Ovary (tissue), 7 donors: ENCODE measurements at regions not wholly inside any gene's neighbourhood (a gene's known extent, or its start where the extent isn't known, plus 50 kb on each side); places are given as distances from the start of the nearest gene placed in this dataset.

ENCODE experiments used
- DNase-seq, 5 donors: peaks; one replicate each; pipeline ENCODE4 v3.0.0-alpha.2; 2019 to 2020
- H3K27ac ChIP-seq, 2 donors: fragments of 200-600 bp; one replicate each; pipeline versions ENCODE4 v1.5.1 to v1.8.0; 2019 to 2022
- H3K27me3 ChIP-seq: fragments of 200-600 bp; one replicate; pipeline ENCODE4 v1.8.0; 2022
- H3K36me3 ChIP-seq: fragments of 200-600 bp; sonication (generic); one replicate; pipeline ENCODE4 v1.5.1; 2019
- H3K4me1 ChIP-seq: one replicate; pipeline ENCODE4 v1.8.1; 2013; ENCODE audit warnings: mild to moderate bottlenecking, moderate library complexity; ENCODE audit not compliant: insufficient read depth
- H3K4me3 ChIP-seq: fragments of 200-600 bp; sonication (generic); one replicate; pipeline ENCODE4 v1.5.1; 2017
- H3K9me3 ChIP-seq, 2 donors: fragments of 200-600 bp in 1 of 2; sonication (generic) in 1 of 2; one replicate each; pipeline versions ENCODE4 v1.5.1 to v1.8.1; 2013 to 2019; ENCODE audit warnings: mild to moderate bottlenecking in 1 of 2, moderate library complexity in 1 of 2
- EP300 ChIP-seq: sonication (generic); formaldehyde crosslinking; IDR thresholded peaks from one replicate; pipeline ENCODE4 v1.6.1; 2017; ENCODE audit warnings: antibody characterized with exemption
- POLR2A ChIP-seq: fragments of 450-650 bp; IDR thresholded peaks from one replicate; pipeline ENCODE4 v1.6.1; 2017; ENCODE audit warnings: antibody characterized with exemption, mild to moderate bottlenecking, moderate library complexity
- WGBS, 3 donors: extraction: QIAGEN DNeasy Blood & Tissue Kit in 1 of 3; methylation state at CpG; one replicate each; pipeline versions ENCODE4 v1.1.5 to v1.1.7; 2013 to 2017; 5-methylcytosine and 5-hydroxymethylcytosine counted together
- intact Hi-C, 4 donors: fragments of 100-400 bp; cut with DNase I; formaldehyde crosslinking; loops; one replicate each; pipeline versions ENCODE4 v1.11.0 to v1.15.1; 2022 to 2023
- TF ChIP-seq, protein P1 (sequence below), 3 donors: fragments of 450-650 bp in 2 of 3; fragments of 200-600 bp in 1 of 3; IDR thresholded peaks; one replicate each; pipeline versions ENCODE4 v1.5.1 to v1.8.0; 2016 to 2022; ENCODE audit warnings: antibody characterized with exemption in 3 of 3, mild to moderate bottlenecking in 1 of 3
- donor health status: DM: no; HTN: no; CAD: no; lungs with moderate emphysema.
- donor health status: DM: no; HTN: no; CAD: no.
- donor health status: Bipolar disorder and iron deficiency.
- donor health status: DM: no; HTN: no; CAD: no.
- donor health status: DM: yes; HTN: yes; CAD: no.

DNA sequence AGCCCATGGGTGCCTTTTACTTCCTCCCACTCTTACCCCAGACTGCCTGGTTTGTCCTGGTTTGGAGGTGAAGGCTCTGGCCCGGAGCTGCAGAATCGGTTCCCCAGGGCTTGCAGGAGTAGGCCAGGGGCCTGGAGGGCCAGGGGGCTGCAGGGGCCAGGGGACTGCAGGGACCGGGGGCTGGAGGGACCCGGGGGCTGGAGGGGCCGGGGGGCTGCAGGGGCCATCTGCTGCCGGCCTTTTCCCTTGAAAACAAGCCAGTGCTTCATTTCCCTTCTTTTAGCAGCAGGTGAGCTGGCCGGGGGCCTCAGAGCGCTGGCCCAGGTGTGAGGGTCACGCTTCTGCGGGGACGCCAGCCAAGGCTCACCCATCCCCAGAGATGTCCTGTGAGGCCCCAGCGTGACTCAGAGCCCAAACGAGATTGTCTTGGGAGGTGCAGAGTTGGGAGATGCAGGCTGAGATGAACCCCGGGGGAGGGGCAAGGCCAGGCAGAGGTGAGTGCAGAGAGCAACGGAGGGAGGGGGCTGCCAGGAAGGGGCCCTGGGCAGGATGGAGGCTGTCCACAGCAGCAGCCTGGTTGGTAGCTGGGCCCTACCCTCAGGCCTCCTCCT, 154.9 kb downstream of the KIF26A start:
- Histone ChIP-seq H3K9me3 (no peaks in the 10 kb centered on the region), H3K4me3 (no peak overlapping the region), H3K27ac (no peak overlapping the region), H3K27me3 (no peaks in the 10 kb centered on the region), H3K4me1 (peaks cover 12% of the 10 kb centered on the region), H3K36me3 (no peaks in the 10 kb centered on the region)
- TF ChIP-seq, protein P1, sequence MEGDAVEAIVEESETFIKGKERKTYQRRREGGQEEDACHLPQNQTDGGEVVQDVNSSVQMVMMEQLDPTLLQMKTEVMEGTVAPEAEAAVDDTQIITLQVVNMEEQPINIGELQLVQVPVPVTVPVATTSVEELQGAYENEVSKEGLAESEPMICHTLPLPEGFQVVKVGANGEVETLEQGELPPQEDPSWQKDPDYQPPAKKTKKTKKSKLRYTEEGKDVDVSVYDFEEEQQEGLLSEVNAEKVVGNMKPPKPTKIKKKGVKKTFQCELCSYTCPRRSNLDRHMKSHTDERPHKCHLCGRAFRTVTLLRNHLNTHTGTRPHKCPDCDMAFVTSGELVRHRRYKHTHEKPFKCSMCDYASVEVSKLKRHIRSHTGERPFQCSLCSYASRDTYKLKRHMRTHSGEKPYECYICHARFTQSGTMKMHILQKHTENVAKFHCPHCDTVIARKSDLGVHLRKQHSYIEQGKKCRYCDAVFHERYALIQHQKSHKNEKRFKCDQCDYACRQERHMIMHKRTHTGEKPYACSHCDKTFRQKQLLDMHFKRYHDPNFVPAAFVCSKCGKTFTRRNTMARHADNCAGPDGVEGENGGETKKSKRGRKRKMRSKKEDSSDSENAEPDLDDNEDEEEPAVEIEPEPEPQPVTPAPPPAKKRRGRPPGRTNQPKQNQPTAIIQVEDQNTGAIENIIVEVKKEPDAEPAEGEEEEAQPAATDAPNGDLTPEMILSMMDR (IDR thresholded peaks at IDR 0.05), result no peak
- TF ChIP-seq POLR2A (no peak), EP300 (no peak)
- peak; percentile 8 to 40 (median 28) for DNase-seq
- WGBS, 3 donors, result 36 to 47% (median 43%) methylated on average over 12 to 15 of the region's 15 CpGs
- intact Hi-C loops, result loop anchor here in 1 of 4 donors (10.0 kb wide), 1 partner anchor 69 kb away; no protein-coding TSS in a partner anchor

DNA sequence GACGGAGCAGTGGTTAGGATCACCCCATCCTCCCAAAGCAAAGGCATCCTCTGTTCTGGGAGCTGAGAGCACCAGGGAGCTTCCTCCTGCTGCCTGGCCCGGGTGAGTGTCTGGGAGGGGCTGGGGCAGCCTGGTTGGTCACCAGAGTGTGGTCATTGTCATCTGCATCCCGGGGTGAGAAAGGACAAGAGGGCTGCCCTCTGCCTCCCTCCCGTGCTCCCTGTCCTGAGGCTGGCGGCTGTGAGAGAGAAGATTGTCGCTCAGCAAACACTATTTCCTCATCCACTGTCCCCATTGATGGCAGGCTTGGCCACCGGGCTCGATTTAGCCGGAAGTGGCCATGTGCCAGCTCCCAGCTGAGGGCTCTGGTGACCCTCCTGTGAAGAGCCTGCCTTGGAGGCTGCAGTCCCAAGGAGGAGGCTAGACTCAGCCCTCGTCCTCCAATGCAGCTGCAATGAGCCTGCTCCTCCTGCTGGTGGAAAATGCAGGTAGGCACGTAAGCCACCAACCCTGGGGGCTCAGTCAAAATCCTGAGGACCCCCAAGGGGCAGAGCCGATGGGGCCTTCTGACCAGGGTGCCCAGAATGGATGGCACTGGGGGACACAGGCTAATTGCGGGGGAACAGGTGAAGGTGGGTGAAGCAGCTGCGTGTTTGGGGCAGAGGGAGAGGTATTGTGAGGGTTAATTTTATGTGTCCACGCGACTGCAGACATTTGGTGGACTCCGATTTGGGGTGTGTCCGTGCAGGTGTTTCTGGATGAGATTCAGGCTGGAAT, 155.7 kb downstream of the KIF26A start:
- Histone ChIP-seq H3K4me1 (peaks cover 12% of the 10 kb centered on the region), H3K9me3 (no peaks in the 10 kb centered on the region), H3K27ac (no peak overlapping the region), H3K27me3 (no peaks in the 10 kb centered on the region), H3K4me3 (no peak overlapping the region), H3K36me3 (no peaks in the 10 kb centered on the region)
- TF ChIP-seq, protein P1 (IDR thresholded peaks at IDR 0.05), result peak in 1 of 3 donors; percentile 17
- TF ChIP-seq EP300, result no peak
- no peak for TF ChIP-seq POLR2A
- WGBS, 3 donors, result 51 to 58% (median 53%) methylated on average over 18 of the region's 18 CpGs
- peak; percentile 16 to 42 (median 37) for DNase-seq
- intact Hi-C loops, result loop anchor here in 1 of 4 donors (10.0 kb wide), 1 partner anchor 69 kb away; no protein-coding TSS in a partner anchor

GRCh38 chr14:104294628-104294982, 156.2 kb downstream of the KIF26A start:
- 75 to 88% (median 79%) methylated on average over 11 of the region's 11 CpGs for WGBS, 3 donors
- H3K27me3 ChIP-seq, result no peaks in the 10 kb centered on the region

DNA sequence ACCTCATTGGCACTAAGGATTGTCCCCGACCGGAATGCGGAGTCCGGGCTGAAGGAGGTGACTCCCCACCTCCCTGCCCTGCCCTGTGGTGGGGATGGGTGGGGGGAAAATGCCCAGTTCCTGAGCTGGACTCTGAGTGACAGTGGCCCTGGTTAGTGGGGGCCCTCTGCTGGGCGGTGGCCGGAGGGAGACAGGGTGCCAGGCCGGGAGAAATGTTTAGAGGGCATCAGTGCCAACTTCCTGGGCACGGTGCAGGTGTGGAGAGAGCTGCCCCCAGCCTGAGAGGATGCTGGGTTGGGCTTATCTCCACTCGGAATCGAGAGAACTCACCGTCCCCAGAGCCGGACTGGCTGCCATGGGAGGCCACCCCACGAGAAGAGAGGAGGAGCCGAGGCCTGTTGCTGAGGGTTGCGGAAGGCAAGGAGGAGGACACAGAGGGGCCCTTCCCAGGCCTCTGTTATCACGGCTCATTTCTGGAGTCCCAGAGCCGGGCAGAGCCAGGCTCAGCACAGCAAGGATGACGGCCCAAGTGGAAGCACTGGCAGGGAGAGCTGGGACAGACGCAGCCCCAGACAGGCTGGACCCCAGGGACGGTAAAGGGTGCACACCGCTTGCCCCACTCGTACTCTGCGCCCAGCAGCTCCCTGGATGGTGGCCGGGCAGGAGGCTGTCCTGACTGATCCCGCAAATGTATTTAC, 156.7 kb downstream of the KIF26A start:
- Histone ChIP-seq H3K27me3 (no peaks in the 10 kb centered on the region), H3K4me3 (no peak overlapping the region), H3K4me1 (peaks cover 12% of the 10 kb centered on the region), H3K27ac (no peak overlapping the region), H3K36me3 (no peaks in the 10 kb centered on the region), H3K9me3 (no peaks in the 10 kb centered on the region)
- intact Hi-C loops, result loop anchor here in 1 of 4 donors (10.0 kb wide), 1 partner anchor 70 kb away; no protein-coding TSS in a partner anchor
- peak; percentile 11 to 38 (median 26) for DNase-seq
- TF ChIP-seq POLR2A (no peak), EP300 (no peak)
- TF ChIP-seq, protein P1 (IDR thresholded peaks at IDR 0.05), result no peak
- 73 to 87% (median 78%) methylated on average over 24 to 25 of the region's 25 CpGs for WGBS, 3 donors

More at GRCh38 chr14:104294628-104294982, 156.2 kb downstream of the KIF26A start:
- no peaks in the 10 kb centered on the region for H3K9me3 ChIP-seq
- no peak overlapping the region for H3K27ac ChIP-seq
- H3K4me1 ChIP-seq, result peaks cover 12% of the 10 kb centered on the region
- H3K36me3 ChIP-seq, result no peaks in the 10 kb centered on the region
- peak; percentile 6 to 33 (median 22) for DNase-seq
- TF ChIP-seq POLR2A (no peak), EP300 (no peak)
- TF ChIP-seq, protein P1 (IDR thresholded peaks at IDR 0.05), result no peak
- intact Hi-C loops, result loop anchor here in 1 of 4 donors (10.0 kb wide), 1 partner anchor 70 kb away; no protein-coding TSS in a partner anchor
- H3K4me3 ChIP-seq, result no peak overlapping the region
